ENCODE measurements at regions not wholly inside any gene's neighbourhood (a gene's known extent, or its start where the extent isn't known, plus 50 kb on each side); places are given as distances from the start of the nearest gene placed in this dataset.

DNA sequence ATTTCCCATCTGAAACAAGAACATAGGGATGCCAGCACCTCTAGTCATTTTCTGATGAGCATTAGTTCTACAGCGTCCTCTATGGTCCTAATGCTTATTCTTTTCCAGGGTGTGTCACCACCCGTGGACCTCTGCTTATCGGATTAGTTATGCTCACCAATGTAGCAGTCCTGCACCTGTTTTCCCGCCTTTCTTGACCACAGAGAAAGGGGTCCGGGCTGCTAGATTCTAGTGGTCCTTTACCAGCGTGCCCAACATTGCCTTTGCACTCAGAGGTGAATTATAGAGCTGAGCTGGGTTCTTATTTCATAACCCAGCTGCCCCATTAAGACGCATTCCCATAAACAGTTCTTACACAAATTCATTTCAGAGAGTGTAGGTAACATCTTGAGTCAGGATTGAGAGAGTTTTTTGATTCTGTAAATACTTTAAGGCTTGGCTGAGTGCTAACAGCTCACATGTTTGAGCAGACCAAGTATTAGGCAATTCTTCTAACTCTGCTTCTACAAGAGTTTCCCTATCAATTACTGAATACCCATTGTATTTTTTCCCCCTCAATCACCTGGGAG is 2205.1 kb upstream of the C9orf72 start:
- no peak for DNase-seq

- no peak for DNase-seq
These were observed 2220.7 kb upstream of the C9orf72 start for GRCh38 chr9:29793970-29794369.

- DNase-seq: no peak
These were observed 2223.1 kb upstream of the C9orf72 start for GRCh38 chr9:29796291-29796952.

- DNase-seq: no peak
These were observed 2225.3 kb upstream of the C9orf72 start for GRCh38 chr9:29798599-29798998.

GRCh38 chr9:29799227-29799626 is 2225.9 kb upstream of the C9orf72 start:
- peak in 1 of 3 experiments; percentile 1 for DNase-seq

DNA sequence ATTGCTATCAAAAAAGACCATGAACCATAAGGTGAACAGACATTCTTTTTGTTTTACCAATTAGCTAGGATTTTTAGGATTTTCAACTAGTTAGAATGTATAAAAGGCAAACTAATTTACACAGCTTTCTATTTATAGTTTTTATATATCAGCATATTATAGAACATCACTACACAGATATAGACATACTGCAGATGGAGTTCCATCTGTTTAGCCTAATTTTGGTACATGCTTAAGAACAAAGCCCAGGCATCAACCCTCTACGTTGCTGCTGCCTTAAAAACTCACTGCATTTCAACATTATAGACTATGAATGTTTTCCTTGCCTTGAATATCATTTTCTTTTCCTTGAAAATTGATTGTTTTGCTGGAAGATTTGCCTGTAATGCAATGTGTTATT is 2227.5 kb upstream of the C9orf72 start:
- no peak for DNase-seq

- DNase-seq: no peak
These were observed 2229.2 kb upstream of the C9orf72 start for GRCh38 chr9:29802454-29802853.

DNA sequence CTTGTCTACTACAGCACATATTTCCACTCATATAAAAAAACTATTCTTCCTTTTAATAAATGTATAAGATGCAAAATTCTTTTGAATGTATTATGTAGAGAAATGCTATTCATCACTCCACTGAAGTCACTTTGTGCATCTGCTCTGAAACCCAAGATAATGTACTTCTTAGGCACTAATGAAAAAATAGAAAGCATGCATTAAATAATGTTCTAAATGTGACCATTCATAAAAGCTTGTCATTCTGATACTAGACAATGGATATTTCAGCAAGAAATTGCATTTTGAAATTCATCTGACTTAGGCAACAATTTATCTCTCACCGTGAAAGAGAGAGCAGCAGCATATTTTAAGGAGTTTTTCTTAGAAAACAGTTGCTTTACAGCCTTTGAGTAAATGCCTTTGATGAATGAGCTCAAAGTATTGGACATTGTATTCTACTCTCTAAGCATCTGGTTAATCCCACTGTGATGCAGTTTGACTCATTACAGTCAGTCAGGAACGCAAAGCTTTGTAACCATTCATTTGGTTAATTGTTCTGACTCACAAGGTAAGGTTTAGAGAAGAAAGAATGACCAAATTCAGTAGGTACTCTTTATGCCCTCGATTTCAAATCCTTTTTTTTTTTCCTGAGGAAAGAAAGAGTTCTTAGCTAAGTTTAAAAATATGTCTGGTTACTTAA is 2233.8 kb upstream of the C9orf72 start:
- DNase-seq: peak in 1 of 3 experiments; percentile 11

DNA sequence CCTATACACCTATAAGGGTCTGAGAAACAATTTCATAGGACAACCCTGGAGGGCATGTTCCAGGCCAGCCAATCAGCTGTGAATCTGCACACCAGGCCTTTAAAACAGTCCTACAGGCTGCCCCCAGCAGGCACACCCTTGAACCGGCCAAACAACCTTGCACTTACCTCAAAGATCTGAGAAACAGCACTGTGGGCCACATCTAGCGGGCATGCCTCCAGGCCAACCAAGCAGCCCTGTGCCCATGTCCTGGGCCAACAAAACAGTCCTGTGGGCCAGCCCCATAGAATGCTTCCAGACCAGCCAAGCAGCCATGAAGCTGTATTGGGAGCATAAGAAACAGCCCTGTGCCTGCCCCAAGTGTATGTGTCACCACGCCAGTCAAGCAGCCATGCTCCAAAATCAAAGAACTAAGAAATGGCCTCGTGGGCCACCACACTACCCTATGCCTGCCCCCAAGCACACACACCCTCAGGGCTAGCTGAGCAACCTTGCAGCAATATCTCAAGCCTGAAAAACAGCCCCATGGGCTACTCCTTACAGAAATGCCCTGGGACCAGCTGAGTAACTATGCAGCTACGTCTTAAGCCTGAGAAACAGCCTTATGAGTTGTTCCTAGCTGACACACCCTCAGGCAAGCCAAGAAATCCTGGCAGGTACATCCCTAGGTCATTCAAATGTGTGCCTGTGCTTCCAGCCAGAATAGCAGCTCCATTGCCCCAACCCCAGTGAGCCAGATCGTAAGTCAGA is 2243.8 kb upstream of the C9orf72 start:
- no peak for DNase-seq

DNA sequence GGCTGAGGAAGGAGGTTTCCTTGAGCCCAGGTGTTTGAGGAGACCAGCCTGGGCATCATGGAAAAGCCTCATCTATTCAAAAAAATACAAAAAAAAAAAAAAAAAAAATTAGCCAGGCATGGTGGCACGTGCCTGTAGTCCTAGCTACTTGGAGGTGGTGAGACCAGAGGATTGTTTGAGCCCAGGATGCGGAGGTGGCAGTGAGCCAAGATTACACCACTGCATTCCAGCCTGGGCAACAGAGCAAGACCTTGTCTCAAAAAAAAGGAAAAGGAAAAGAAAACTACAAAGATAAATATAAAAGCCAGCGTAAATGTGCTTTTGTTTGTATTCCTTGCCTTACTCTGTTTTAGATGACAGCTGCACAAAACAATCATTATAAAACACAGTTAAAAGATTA is 2249.2 kb upstream of the C9orf72 start:
- peak in 1 of 3 experiments; percentile 1 for DNase-seq

GRCh38 chr9:29826421-29826820 is 2253.1 kb upstream of the C9orf72 start:
- DNase-seq: no peak

- peak; percentile 1 to 55 (median 2) for DNase-seq
These were observed 2257.5 kb upstream of the C9orf72 start for GRCh38 chr9:29830821-29831220.

- DNase-seq: no peak
These were observed 2265.3 kb upstream of the C9orf72 start for GRCh38 chr9:29838491-29839020.

DNA sequence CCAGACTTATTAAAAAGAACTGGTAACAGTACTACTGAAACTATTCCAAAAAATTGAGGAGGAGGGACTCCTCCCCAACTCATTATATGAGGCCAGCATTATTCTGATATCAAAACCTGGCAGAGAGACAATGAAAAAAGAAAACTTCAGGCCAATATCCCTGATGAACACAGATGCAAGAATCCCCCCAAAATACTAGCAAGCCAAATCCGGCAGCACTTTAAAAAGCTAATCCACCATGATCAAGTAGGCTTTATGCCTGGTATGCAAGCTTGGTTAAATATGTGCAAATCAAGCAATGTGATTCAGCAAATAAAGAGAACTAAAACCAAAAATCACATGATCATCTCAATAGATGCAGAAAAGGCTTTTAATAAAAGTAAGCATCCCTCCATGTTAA is 2271.0 kb upstream of the C9orf72 start:
- no peak for DNase-seq

GRCh38 chr9:29850664-29851063 is 2277.4 kb upstream of the C9orf72 start:
- no peak for DNase-seq

DNA sequence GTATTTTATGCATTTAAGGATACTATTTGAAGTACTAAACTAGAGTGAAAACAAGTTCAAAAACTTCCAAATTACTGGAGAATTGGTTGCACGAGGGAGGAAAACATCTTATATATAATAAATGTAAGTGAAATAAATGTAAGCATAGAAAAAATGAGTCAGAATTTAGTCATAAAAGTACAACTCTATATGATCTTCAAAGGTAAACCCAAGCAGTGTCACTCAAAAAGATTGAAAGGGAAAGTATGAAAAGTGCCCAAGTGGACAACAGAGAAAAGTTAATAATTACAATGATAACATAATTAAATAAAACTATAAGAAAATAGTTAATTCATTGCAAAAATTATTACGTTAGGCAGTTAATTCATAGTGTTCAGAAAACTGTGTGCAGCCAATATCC is 2288.5 kb upstream of the C9orf72 start:
- DNase-seq: no peak

GRCh38 chr9:29865764-29866313 is 2292.6 kb upstream of the C9orf72 start:
- no peak for DNase-seq

- DNase-seq: no peak
These were observed 2293.3 kb upstream of the C9orf72 start for GRCh38 chr9:29866556-29866955.

GRCh38 chr9:29873579-29873978 is 2300.3 kb upstream of the C9orf72 start:
- DNase-seq: no peak

GRCh38 chr9:29875547-29875946 is 2302.3 kb upstream of the C9orf72 start:
- no peak for DNase-seq

GRCh38 chr9:29882767-29883166 is 2309.5 kb upstream of the C9orf72 start:
- DNase-seq: no peak

DNA sequence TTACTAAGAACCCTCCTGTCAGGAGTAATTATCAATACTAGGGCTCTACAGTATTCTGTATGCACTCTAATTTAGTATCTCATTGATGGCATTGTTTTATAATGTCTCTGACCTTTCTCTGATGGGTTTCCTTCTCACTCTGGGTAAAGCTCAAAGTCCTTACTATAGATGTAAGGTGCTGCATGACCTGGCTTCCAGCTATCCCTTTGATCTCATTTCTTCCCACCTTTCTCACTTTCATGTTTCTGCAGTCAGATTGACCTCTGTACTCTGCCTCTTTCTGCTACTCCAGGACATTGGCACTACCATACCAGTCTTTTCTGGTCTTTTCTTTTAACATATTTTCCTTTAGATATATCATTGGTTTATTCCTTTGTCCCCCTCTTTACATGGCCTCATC is 2332.8 kb upstream of the C9orf72 start:
- no peak for DNase-seq

GRCh38 chr9:29928072-29928471 is 2354.8 kb upstream of the C9orf72 start:
- DNase-seq: no peak
